Trophoblast cell (in vitro differentiated cells and primary cell): ENCODE measurements at regions not wholly inside any gene's neighbourhood (a gene's known extent, or its start where the extent isn't known, plus 50 kb on each side); places are given as distances from the start of the nearest gene placed in this dataset.
A peak's percentile ranks its signal among the peaks of the same experiment; 100 is the strongest.

Experiments used
- DNase-seq, 2 donors: peaks; one replicate each; pipeline ENCODE4 v3.0.0-alpha.2; 2016
- H2AFZ ChIP-seq: 2 replicates; pipeline ENCODE4 v1.6.1; 2013; ENCODE audit warnings: low read length, moderate library complexity, mild to moderate bottlenecking; ENCODE audit not compliant: insufficient read depth, poor library complexity
- H2AK5ac ChIP-seq: 2 replicates; pipeline ENCODE4 v1.6.1; 2013; ENCODE audit warnings: mild to moderate bottlenecking, low read length
- H2BK120ac ChIP-seq: 2 replicates; pipeline ENCODE4 v1.6.1; 2013; ENCODE audit warnings: low read length, mild to moderate bottlenecking, moderate library complexity; ENCODE audit not compliant: insufficient read depth, poor library complexity
- H2BK12ac ChIP-seq: 2 replicates; pipeline ENCODE4 v1.6.1; 2013; ENCODE audit warnings: mild to moderate bottlenecking, low read length, moderate library complexity
- H2BK5ac ChIP-seq: 2 replicates; pipeline ENCODE4 v1.6.1; 2013; ENCODE audit warnings: low read length, low read depth, moderate library complexity, mild to moderate bottlenecking; ENCODE audit not compliant: poor library complexity
- H3K14ac ChIP-seq: 2 replicates; pipeline ENCODE4 v1.6.1; 2013; ENCODE audit warnings: mild to moderate bottlenecking, low read length
- H3K18ac ChIP-seq: 2 replicates; pipeline ENCODE4 v1.6.1; 2013; ENCODE audit warnings: mild to moderate bottlenecking, low read length
- H3K23ac ChIP-seq: 2 replicates; pipeline ENCODE4 v1.6.1; 2013; ENCODE audit warnings: low read length
- H3K27ac ChIP-seq: 2 replicates; pipeline ENCODE4 v1.5.1; 2013; ENCODE audit warnings: low read depth, mild to moderate bottlenecking, inconsistent platforms, low read length, moderate library complexity
- H3K27me3 ChIP-seq: 2 replicates; pipeline ENCODE4 v1.6.1; 2013; ENCODE audit warnings: inconsistent platforms, mild to moderate bottlenecking, low read length, moderate library complexity; ENCODE audit not compliant: insufficient read depth
- H3K36me3 ChIP-seq, 2 experiments: 1 replicate in 1 of 2; 2 replicates in 1 of 2; pipeline ENCODE4 v1.6.1; 2013; ENCODE audit warnings: low read length in 2 of 2, mild to moderate bottlenecking in 2 of 2, moderate library complexity in 1 of 2; ENCODE audit not compliant: insufficient read depth in 2 of 2, control insufficient read depth in 1 of 2
- H3K4ac ChIP-seq: 2 replicates; pipeline ENCODE4 v1.6.1; 2013; ENCODE audit warnings: low read depth, mild to moderate bottlenecking, low read length, moderate library complexity
- H3K4me1 ChIP-seq, 2 experiments: 1 replicate in 1 of 2; 2 replicates in 1 of 2; pipeline ENCODE4 v1.6.1; 2013; ENCODE audit warnings: low read length in 2 of 2, mild to moderate bottlenecking in 2 of 2, moderate library complexity in 1 of 2; ENCODE audit not compliant: insufficient read depth in 2 of 2, control insufficient read depth in 1 of 2
- H3K4me2 ChIP-seq: 2 replicates; pipeline ENCODE4 v1.6.1; 2013; ENCODE audit warnings: inconsistent platforms, mild to moderate bottlenecking, low read length, moderate library complexity
- H3K4me3 ChIP-seq: 2 replicates; pipeline ENCODE4 v1.5.1; 2013; ENCODE audit warnings: mild to moderate bottlenecking, low read depth, low read length, inconsistent platforms
- H3K79me1 ChIP-seq: one replicate; pipeline ENCODE4 v1.6.1; 2013; ENCODE audit warnings: low read length
- H3K79me2 ChIP-seq: 2 replicates; pipeline ENCODE4 v1.6.1; 2013; ENCODE audit warnings: low read length, mild to moderate bottlenecking; ENCODE audit not compliant: control insufficient read depth, insufficient read depth, poor library complexity
- H3K9ac ChIP-seq: 2 replicates; pipeline ENCODE4 v1.6.1; 2013; ENCODE audit warnings: mild to moderate bottlenecking, low read length
- H3K9me3 ChIP-seq: 2 replicates; pipeline ENCODE4 v1.6.1; 2013; ENCODE audit warnings: low read depth, mild to moderate bottlenecking, control low read depth, inconsistent platforms, low read length; ENCODE audit not compliant: insufficient read depth
- H4K12ac ChIP-seq: 2 replicates; pipeline ENCODE4 v1.6.1; 2013; ENCODE audit warnings: low read depth, mild to moderate bottlenecking, low read length, moderate library complexity
- H4K8ac ChIP-seq: 2 replicates; pipeline ENCODE4 v1.6.1; 2013; ENCODE audit warnings: low read depth, mild to moderate bottlenecking, low read length, moderate library complexity
- H4K91ac ChIP-seq: one replicate; pipeline ENCODE4 v1.6.1; 2013; ENCODE audit warnings: low read depth, mild to moderate bottlenecking, low read length, moderate library complexity
- WGBS: extraction: QIAGEN DNeasy Blood & Tissue Kit; methylation state at CpG from one replicate; pipeline ENCODE4 v1.1.7; 2013; ENCODE audit warnings: missing lambda C conversion rate; ENCODE audit not compliant: insufficient read length, insufficient coverage; ENCODE audit errors: extremely low coverage; 5-methylcytosine and 5-hydroxymethylcytosine counted together

GRCh38 chr2:144020047-144020446, 499.9 kb downstream of the ZEB2 start:
- Histone ChIP-seq H3K79me1 (no peaks in the 10 kb centered on the region), H3K9me3 (no peaks in the 10 kb centered on the region), H4K91ac (no peak overlapping the region), H2BK120ac (no peak overlapping the region), H2BK5ac (no peak overlapping the region), H3K4ac (no peak overlapping the region), H2AK5ac (no peak overlapping the region), H3K27me3 (no peaks in the 10 kb centered on the region), H3K4me1 (peaks cover 0 to 2% of the 10 kb centered on the region in 2 experiments), H2AFZ (no peak overlapping the region), H4K8ac (no peak overlapping the region), H3K23ac (no peak overlapping the region), H3K27ac (no peak overlapping the region), H3K14ac (no peak overlapping the region), H2BK12ac (no peak overlapping the region), H3K4me3 (no peak overlapping the region), H3K79me2 (no peaks in the 10 kb centered on the region), H3K9ac (no peak overlapping the region), H3K18ac (no peak overlapping the region), H3K4me2 (no peak overlapping the region), H4K12ac (no peak overlapping the region), H3K36me3 (no peaks in the 10 kb centered on the region)
- DNase-seq = no peak
- no CpG with 5 or more reads among the region's 6 CpGs for WGBS

GRCh38 chr2:144015655-144016245, 504.2 kb downstream of the ZEB2 start:
- H2BK12ac ChIP-seq = no peak overlapping the region
- no peak overlapping the region for H2BK120ac ChIP-seq
- no peak overlapping the region for H3K4me3 ChIP-seq
- H3K4me2 ChIP-seq = no peak overlapping the region
- H3K4ac ChIP-seq = no peak overlapping the region
- no peak overlapping the region for H3K14ac ChIP-seq
- no peaks in the 10 kb centered on the region for H3K36me3 ChIP-seq
- H3K23ac ChIP-seq = no peak overlapping the region
- peaks cover 0 to 2% of the 10 kb centered on the region in 2 experiments for H3K4me1 ChIP-seq
- no CpG with 5 or more reads among the region's 6 CpGs for WGBS
- no peak overlapping the region for H2AFZ ChIP-seq
- H3K79me1 ChIP-seq = no peaks in the 10 kb centered on the region
- DNase-seq = peak; percentile 43 to 85
- H4K8ac ChIP-seq = no peak overlapping the region
- no peak overlapping the region for H3K18ac ChIP-seq
- no peak overlapping the region for H3K27ac ChIP-seq
- no peak overlapping the region for H2BK5ac ChIP-seq
- H3K27me3 ChIP-seq = no peaks in the 10 kb centered on the region
- no peak overlapping the region for H4K91ac ChIP-seq
- H3K9me3 ChIP-seq = no peaks in the 10 kb centered on the region
- no peak overlapping the region for H3K9ac ChIP-seq
- H3K79me2 ChIP-seq = no peaks in the 10 kb centered on the region
- H4K12ac ChIP-seq = no peak overlapping the region
- H2AK5ac ChIP-seq = no peak overlapping the region

- no peaks in the 10 kb centered on the region for H3K9me3 ChIP-seq
- no CpG with 5 or more reads among the region's 3 CpGs for WGBS
Observed at GRCh38 chr2:144015036-144015435, 504.9 kb downstream of the ZEB2 start.

GRCh38 chr2:144014103-144014502, 505.8 kb downstream of the ZEB2 start:
- no peak overlapping the region for H3K27ac ChIP-seq
- H3K79me2 ChIP-seq = no peaks in the 10 kb centered on the region
- DNase-seq = peak in 1 of 2 donors; percentile 14
- H2AFZ ChIP-seq = no peak overlapping the region
- H3K4me3 ChIP-seq = no peak overlapping the region
- H3K14ac ChIP-seq = no peak overlapping the region
- no peak overlapping the region for H3K9ac ChIP-seq
- H3K9me3 ChIP-seq = no peaks in the 10 kb centered on the region
- no peak overlapping the region for H2BK5ac ChIP-seq
- no peak overlapping the region for H4K12ac ChIP-seq
- no peak overlapping the region for H2BK120ac ChIP-seq
- H3K18ac ChIP-seq = no peak overlapping the region
- no peak overlapping the region for H4K8ac ChIP-seq
- H2BK12ac ChIP-seq = no peak overlapping the region
- WGBS = no CpG with 5 or more reads among the region's 5 CpGs
- H4K91ac ChIP-seq = no peak overlapping the region
- H3K23ac ChIP-seq = no peak overlapping the region
- H3K79me1 ChIP-seq = no peaks in the 10 kb centered on the region
- H3K36me3 ChIP-seq = no peaks in the 10 kb centered on the region
- H3K4ac ChIP-seq = no peak overlapping the region
- no peak overlapping the region for H3K4me2 ChIP-seq
- no peak overlapping the region for H2AK5ac ChIP-seq
- no peaks in the 10 kb centered on the region for H3K27me3 ChIP-seq
- H3K4me1 ChIP-seq = no peaks in the 10 kb centered on the region

More at GRCh38 chr2:144015036-144015435, 504.9 kb downstream of the ZEB2 start:
- no peak overlapping the region for H3K18ac ChIP-seq
- no peak overlapping the region for H4K12ac ChIP-seq
- no peak overlapping the region for H2AK5ac ChIP-seq
- H4K8ac ChIP-seq = no peak overlapping the region
- no peaks in the 10 kb centered on the region for H3K79me1 ChIP-seq
- H3K4me1 ChIP-seq = no peaks in the 10 kb centered on the region
- no peaks in the 10 kb centered on the region for H3K79me2 ChIP-seq
- no peak overlapping the region for H3K23ac ChIP-seq
- H2BK5ac ChIP-seq = no peak overlapping the region
- H3K27ac ChIP-seq = no peak overlapping the region
- H3K27me3 ChIP-seq = no peaks in the 10 kb centered on the region
- H3K4ac ChIP-seq = no peak overlapping the region
- no peak overlapping the region for H3K4me2 ChIP-seq
- no peak overlapping the region for H3K4me3 ChIP-seq
- H2BK12ac ChIP-seq = no peak overlapping the region
- H4K91ac ChIP-seq = no peak overlapping the region
- no peak for DNase-seq
- no peaks in the 10 kb centered on the region for H3K36me3 ChIP-seq
- H3K14ac ChIP-seq = no peak overlapping the region
- no peak overlapping the region for H2BK120ac ChIP-seq
- no peak overlapping the region for H3K9ac ChIP-seq
- H2AFZ ChIP-seq = no peak overlapping the region
